ENCODE measurements at regions not wholly inside any gene's neighbourhood (a gene's known extent, or its start where the extent isn't known, plus 50 kb on each side); places are given as distances from the start of the nearest gene placed in this dataset.
A peak's percentile ranks its signal among the peaks of the same experiment; 100 is the strongest.

- DNase-seq, result no peak
These were observed 249.2 kb upstream of the C1orf174 start for GRCh38 chr1:4149281-4149680.

GRCh38 chr1:4149831-4150230 is 249.8 kb upstream of the C1orf174 start:
- no peak for DNase-seq

GRCh38 chr1:4150262-4150661 is 250.2 kb upstream of the C1orf174 start:
- DNase-seq, result no peak

GRCh38 chr1:4152266-4152665 is 252.2 kb upstream of the C1orf174 start:
- no peak for DNase-seq

GRCh38 chr1:4153571-4153970 is 253.5 kb upstream of the C1orf174 start:
- DNase-seq, result no peak

GRCh38 chr1:4156241-4156973 is 256.3 kb upstream of the C1orf174 start:
- no peak for DNase-seq

GRCh38 chr1:4160181-4160580 is 260.1 kb upstream of the C1orf174 start:
- DNase-seq, result no peak

GRCh38 chr1:4161366-4162006 is 261.4 kb upstream of the C1orf174 start:
- no peak for DNase-seq

- no peak for DNase-seq
These were observed 264.9 kb upstream of the C1orf174 start for GRCh38 chr1:4164965-4165364.

GRCh38 chr1:4165686-4166300 is 265.7 kb upstream of the C1orf174 start:
- no peak for DNase-seq

GRCh38 chr1:4166713-4167112 is 266.6 kb upstream of the C1orf174 start:
- DNase-seq, result no peak

GRCh38 chr1:4169991-4170390 is 269.9 kb upstream of the C1orf174 start:
- no peak for DNase-seq

- no peak for DNase-seq
These were observed 270.7 kb upstream of the C1orf174 start for GRCh38 chr1:4170548-4171340.

GRCh38 chr1:4171480-4172450 is 271.7 kb upstream of the C1orf174 start:
- no peak for DNase-seq

- DNase-seq, result peak; percentile 5
These were observed 272.9 kb upstream of the C1orf174 start for GRCh38 chr1:4172644-4173599.

- no peak for DNase-seq
These were observed 273.7 kb upstream of the C1orf174 start for GRCh38 chr1:4173731-4174130.

- DNase-seq, result no peak
These were observed 274.5 kb upstream of the C1orf174 start for GRCh38 chr1:4174291-4175200.

GRCh38 chr1:4175566-4176405 is 275.7 kb upstream of the C1orf174 start:
- no peak for DNase-seq

- peak; percentile 27 for DNase-seq
These were observed 276.8 kb upstream of the C1orf174 start for GRCh38 chr1:4176841-4177240.

All from NCI-H510A treated with DMSO at 0.1 percent for 48 hours (cell line).